ENCODE measurements at regions not wholly inside any gene's neighbourhood (a gene's known extent, or its start where the extent isn't known, plus 50 kb on each side); places are given as distances from the start of the nearest gene placed in this dataset.

DNA sequence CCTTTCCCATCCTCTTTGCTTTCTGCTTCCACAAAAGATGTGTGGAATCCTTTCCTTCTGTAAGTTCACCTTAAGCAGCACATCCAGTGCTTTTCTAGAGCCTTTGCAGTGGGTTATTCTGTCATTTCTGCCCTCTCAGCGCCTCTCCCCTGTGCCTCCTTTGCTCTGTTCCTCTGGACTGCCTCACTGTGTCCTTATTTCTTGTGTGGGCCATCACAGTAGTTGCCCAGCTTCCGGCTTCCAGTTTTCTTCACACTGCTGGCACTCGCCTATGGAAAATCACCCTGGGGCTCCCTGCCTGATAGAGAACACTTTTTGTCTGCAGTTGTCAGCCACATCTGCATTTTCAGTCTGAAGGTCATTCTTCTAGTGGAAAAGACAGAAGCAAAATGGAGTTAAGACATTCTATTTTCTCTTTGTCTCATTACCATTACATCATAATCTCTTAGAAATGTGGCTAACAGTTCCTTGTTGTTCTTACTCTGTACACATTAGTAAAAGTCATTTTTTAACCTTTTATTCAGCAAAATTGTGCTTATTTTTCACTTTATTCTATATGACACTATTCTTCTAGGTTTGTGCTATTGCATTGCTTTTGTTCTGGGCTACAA is 64.1 kb upstream of the ZNF608 start:
- 79 to 85% (median 83%) methylated on average over 3 of the region's 3 CpGs for whole genome bisulfite sequencing, 4 donors
- Histone ChIP-seq H3K27me3 (no peaks in the 10 kb centered on the region), H3K4me3 (no peak overlapping the region), H3K4me1 (peaks cover 0 to 12% (median 4%) of the 10 kb centered on the region in 12 donors), H3K36me3 (no peaks in the 10 kb centered on the region), H3K27ac (no peak overlapping the region), H3K9me3 (no peaks in the 10 kb centered on the region)
- intact Hi-C loops (cut with DNase I), result no loop called here
- TF ChIP-seq POLR2A (IDR thresholded peaks at IDR 0.05), result no peak
- TF ChIP-seq, protein P1, sequence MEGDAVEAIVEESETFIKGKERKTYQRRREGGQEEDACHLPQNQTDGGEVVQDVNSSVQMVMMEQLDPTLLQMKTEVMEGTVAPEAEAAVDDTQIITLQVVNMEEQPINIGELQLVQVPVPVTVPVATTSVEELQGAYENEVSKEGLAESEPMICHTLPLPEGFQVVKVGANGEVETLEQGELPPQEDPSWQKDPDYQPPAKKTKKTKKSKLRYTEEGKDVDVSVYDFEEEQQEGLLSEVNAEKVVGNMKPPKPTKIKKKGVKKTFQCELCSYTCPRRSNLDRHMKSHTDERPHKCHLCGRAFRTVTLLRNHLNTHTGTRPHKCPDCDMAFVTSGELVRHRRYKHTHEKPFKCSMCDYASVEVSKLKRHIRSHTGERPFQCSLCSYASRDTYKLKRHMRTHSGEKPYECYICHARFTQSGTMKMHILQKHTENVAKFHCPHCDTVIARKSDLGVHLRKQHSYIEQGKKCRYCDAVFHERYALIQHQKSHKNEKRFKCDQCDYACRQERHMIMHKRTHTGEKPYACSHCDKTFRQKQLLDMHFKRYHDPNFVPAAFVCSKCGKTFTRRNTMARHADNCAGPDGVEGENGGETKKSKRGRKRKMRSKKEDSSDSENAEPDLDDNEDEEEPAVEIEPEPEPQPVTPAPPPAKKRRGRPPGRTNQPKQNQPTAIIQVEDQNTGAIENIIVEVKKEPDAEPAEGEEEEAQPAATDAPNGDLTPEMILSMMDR (IDR thresholded peaks at IDR 0.05), result no peak
- ATAC-seq (peak in 1 of 4 donors; percentile 47), DNase-seq (no peak)

DNA sequence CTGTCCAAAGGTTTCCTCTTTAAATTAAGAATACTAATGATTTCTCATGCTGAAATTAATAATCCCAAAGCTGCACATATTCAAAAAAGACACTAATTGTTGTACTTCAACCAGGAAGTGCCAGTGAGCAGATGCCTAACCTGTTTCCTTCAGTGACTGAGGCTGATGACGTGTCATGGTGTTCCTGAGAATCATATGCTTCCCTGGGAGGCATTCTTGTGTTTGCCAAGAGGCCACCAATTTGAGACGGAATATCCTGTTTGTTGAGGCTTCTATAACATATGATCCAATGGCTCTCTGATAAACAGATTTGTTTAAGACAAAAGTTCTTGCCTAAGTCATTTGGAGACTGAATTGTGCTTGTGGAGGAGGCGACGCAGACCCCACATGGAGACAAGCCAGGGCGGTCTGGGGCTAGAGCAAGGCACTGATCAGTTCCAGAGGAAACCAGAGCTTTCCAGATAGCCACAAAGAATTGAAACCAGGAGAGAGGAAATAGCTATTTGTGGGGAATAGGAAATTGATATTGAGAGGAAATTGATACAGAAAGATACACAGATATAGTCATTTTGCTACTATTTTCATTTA is 66.4 kb upstream of the ZNF608 start:
- Histone ChIP-seq H3K36me3 (no peaks in the 10 kb centered on the region), H3K27ac (no peak overlapping the region), H3K4me1 (peaks cover 0 to 6% (median 0%) of the 10 kb centered on the region in 12 donors), H3K9me3 (no peaks in the 10 kb centered on the region), H3K4me3 (no peak overlapping the region), H3K27me3 (no peaks in the 10 kb centered on the region)
- ATAC-seq (peak in 1 of 4 donors; percentile 61), DNase-seq (no peak)
- WGBS, 4 donors, result 66 to 76% (median 73%) methylated on average over 5 of the region's 5 CpGs
- intact Hi-C loops (cut with DNase I), result no loop called here
- no peak for TF ChIP-seq POLR2A (IDR thresholded peaks at IDR 0.05)
- TF ChIP-seq, protein P1 (IDR thresholded peaks at IDR 0.05), result no peak

DNA sequence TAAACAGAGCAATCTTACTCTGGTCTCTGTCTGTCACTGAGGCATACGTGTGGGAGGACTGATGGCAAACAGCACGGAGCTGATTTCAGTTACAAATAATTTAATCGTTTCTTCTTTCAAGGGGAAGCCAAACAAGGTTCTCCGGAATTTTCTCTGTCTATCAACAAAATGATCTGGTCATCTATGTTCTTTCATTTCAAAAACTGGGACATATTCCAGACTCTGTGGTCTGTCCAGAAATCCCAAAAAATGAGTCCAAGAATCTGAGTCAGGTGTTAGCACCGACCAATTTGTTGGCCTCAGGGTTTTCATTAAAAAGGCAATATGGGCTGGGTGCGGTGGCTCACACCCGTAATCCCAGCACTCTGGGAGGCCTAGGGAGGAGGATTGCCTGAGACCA is 69.9 kb upstream of the ZNF608 start:
- Histone ChIP-seq H3K27me3 (no peaks in the 10 kb centered on the region), H3K9me3 (no peaks in the 10 kb centered on the region), H3K36me3 (no peaks in the 10 kb centered on the region), H3K4me3 (no peak overlapping the region), H3K4me1 (peaks cover 0 to 6% (median 0%) of the 10 kb centered on the region in 12 donors), H3K27ac (no peak overlapping the region)
- intact Hi-C loops (cut with DNase I), result no loop called here
- TF ChIP-seq, protein P1 (IDR thresholded peaks at IDR 0.05), result no peak
- TF ChIP-seq POLR2A (IDR thresholded peaks at IDR 0.05), result no peak
- ATAC-seq (no peak), DNase-seq (no peak)
- WGBS, 4 donors, result 83 to 91% (median 86%) methylated on average over 7 of the region's 7 CpGs

DNA sequence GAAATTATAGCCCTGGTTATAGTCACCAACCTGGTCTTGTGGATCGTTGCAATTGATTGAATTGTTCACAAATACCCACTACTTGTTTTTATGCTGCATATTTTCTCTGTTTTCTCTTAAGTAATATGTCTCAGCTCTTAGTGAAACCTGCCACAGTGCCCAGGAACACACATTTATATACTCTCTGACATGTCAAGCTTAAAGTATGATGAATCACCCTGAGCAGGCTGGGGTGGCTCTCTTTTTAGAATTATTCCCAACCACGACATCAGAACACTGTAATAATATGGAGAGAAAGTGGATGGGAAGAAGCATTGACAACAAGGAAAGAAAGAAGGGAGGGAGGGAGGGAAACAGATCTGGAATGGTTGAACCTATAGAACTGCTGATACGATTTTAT is 72.8 kb upstream of the ZNF608 start:
- Histone ChIP-seq H3K27me3 (no peaks in the 10 kb centered on the region), H3K9me3 (no peaks in the 10 kb centered on the region), H3K36me3 (no peaks in the 10 kb centered on the region), H3K27ac (no peak overlapping the region), H3K4me3 (no peak overlapping the region), H3K4me1 (no peaks in the 10 kb centered on the region)
- intact Hi-C loops (cut with DNase I), result no loop called here
- ATAC-seq (no peak), DNase-seq (no peak)
- 85 to 95% (median 92%) methylated on average over 3 of the region's 3 CpGs for WGBS, 4 donors
- TF ChIP-seq, protein P1 (IDR thresholded peaks at IDR 0.05), result no peak
- TF ChIP-seq POLR2A (IDR thresholded peaks at IDR 0.05), result no peak
